Lung (tissue), 11 donors: ENCODE measurements at regions not wholly inside any gene's neighbourhood (a gene's known extent, or its start where the extent isn't known, plus 50 kb on each side); places are given as distances from the start of the nearest gene placed in this dataset.

ENCODE experiments used
- ATAC-seq: fragments of 200-7000 bp; cut with Tn5 transposase; one replicate; pipeline ENCODE4 v1.9.1; 2020; ENCODE audit warnings: moderate number of reproducible peaks; ENCODE audit not compliant: insufficient read depth, low FRiP score
- DNase-seq, 3 donors: peaks; one replicate each; pipeline ENCODE4 v3.0.0-alpha.2; 2013 to 2017
- H3K27ac ChIP-seq, 2 donors: one replicate each; pipeline ENCODE4 v1.5.1; 2013; ENCODE audit warnings: mild to moderate bottlenecking in 2 of 2, moderate library complexity in 2 of 2, control low read depth in 1 of 2, inconsistent platforms in 1 of 2, low read depth in 1 of 2, low read length in 1 of 2
- H3K27me3 ChIP-seq, 3 donors: one replicate each; pipeline ENCODE4 v1.5.1; 2013; ENCODE audit warnings: low read length in 2 of 3; ENCODE audit not compliant: control insufficient read depth in 3 of 3, insufficient read depth in 3 of 3
- H3K36me3 ChIP-seq, 4 donors: one replicate each; pipeline ENCODE4 v1.5.1; 2013; ENCODE audit warnings: low read length in 4 of 4, mild to moderate bottlenecking in 1 of 4, moderate library complexity in 1 of 4; ENCODE audit not compliant: control insufficient read depth in 4 of 4, insufficient read depth in 4 of 4
- H3K4me1 ChIP-seq, 5 donors: one replicate each; pipeline ENCODE4 v1.5.1; 2013; ENCODE audit warnings: low read length in 5 of 5, mild to moderate bottlenecking in 2 of 5, moderate library complexity in 1 of 5; ENCODE audit not compliant: control insufficient read depth in 5 of 5, insufficient read depth in 5 of 5
- H3K4me3 ChIP-seq: one replicate; pipeline ENCODE4 v1.5.1; 2013; ENCODE audit warnings: mild to moderate bottlenecking, control low read depth, moderate library complexity
- H3K9ac ChIP-seq, 2 donors: one replicate each; pipeline ENCODE4 v1.5.1; 2013; ENCODE audit warnings: low read length in 2 of 2, control low read depth in 1 of 2; ENCODE audit not compliant: insufficient read depth in 1 of 2
- H3K9me3 ChIP-seq, 4 donors: one replicate each; pipeline ENCODE4 v1.5.1; 2013; ENCODE audit warnings: low read length in 3 of 4, mild to moderate bottlenecking in 1 of 4, moderate library complexity in 1 of 4; ENCODE audit not compliant: control insufficient read depth in 4 of 4, insufficient read depth in 3 of 4
- WGBS, 2 donors: extraction: QIAGEN DNeasy Blood & Tissue Kit; methylation state at CpG; one replicate each; pipeline ENCODE4 v1.1.7; 2013; 5-methylcytosine and 5-hydroxymethylcytosine counted together
- TF ChIP-seq, protein P1 (sequence below): IDR thresholded peaks from 2 replicates; pipeline ENCODE4 v1.5.1; 2012; ENCODE audit warnings: mild to moderate bottlenecking; ENCODE audit errors: control extremely low read depth, extremely low read depth
- donor health status: control.
- donor health status: control.
- donor health status: Bipolar disorder and iron deficiency.
- donor health status: healthy.
- donor health status: DM: yes; HTN: yes; CAD: no.

DNA sequence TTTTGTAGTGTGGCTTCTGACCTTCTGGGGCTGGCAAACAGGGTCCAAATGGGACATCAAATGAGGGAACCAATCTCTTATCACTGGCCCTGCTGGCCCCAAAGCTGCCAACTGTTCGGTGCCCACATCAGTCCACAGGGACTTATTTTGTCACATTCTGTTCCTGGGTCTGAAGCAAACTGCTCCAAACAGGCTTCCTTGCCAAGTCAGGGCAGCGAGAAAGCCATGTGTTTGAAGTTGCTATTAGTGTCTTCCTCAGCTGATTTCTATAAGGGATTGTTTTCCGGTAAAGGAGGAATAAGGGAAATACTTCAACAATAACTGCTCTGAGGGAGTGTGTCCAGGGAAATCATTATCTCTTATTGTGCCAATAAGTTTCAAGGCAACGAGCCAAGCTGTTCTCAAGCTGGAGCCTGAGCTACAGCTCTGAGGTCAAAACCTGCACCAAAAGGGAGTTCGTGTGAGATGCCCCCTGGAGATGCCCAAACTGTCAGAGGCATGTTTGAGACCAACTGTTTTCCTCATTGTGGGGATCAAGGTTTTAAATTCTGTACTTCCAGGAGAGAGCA, 381.4 kb upstream of the PROX1 start:
- TF ChIP-seq, protein P1, sequence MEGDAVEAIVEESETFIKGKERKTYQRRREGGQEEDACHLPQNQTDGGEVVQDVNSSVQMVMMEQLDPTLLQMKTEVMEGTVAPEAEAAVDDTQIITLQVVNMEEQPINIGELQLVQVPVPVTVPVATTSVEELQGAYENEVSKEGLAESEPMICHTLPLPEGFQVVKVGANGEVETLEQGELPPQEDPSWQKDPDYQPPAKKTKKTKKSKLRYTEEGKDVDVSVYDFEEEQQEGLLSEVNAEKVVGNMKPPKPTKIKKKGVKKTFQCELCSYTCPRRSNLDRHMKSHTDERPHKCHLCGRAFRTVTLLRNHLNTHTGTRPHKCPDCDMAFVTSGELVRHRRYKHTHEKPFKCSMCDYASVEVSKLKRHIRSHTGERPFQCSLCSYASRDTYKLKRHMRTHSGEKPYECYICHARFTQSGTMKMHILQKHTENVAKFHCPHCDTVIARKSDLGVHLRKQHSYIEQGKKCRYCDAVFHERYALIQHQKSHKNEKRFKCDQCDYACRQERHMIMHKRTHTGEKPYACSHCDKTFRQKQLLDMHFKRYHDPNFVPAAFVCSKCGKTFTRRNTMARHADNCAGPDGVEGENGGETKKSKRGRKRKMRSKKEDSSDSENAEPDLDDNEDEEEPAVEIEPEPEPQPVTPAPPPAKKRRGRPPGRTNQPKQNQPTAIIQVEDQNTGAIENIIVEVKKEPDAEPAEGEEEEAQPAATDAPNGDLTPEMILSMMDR, result no peak
- H3K36me3 ChIP-seq, result no peaks in the 10 kb centered on the region
- 48 to 64% methylated on average over 5 of the region's 5 CpGs for WGBS, 2 donors

GRCh38 chr1:213613549-213613948, 374.2 kb upstream of the PROX1 start:
- no peak for DNase-seq
- peaks cover 0 to 7% (median 0%) of the 10 kb centered on the region in 4 donors for H3K9me3 ChIP-seq
- H3K36me3 ChIP-seq, result no peaks in the 10 kb centered on the region
- H3K4me3 ChIP-seq, result no peak overlapping the region
- no peak overlapping the region for H3K9ac ChIP-seq
- TF ChIP-seq, protein P1, result no peak
- WGBS, 2 donors, result 83 to 89% methylated on average over 2 of the region's 2 CpGs
- H3K27me3 ChIP-seq, result no peaks in the 10 kb centered on the region
- no peaks in the 10 kb centered on the region for H3K4me1 ChIP-seq
- ATAC-seq, result no peak
- H3K27ac ChIP-seq, result no peak overlapping the region

More for the DNA sequence above, 381.4 kb upstream of the PROX1 start:
- ATAC-seq, result no peak
- Histone ChIP-seq H3K4me1 (peaks cover 0 to 3% (median 0%) of the 10 kb centered on the region in 5 donors), H3K9me3 (no peaks in the 10 kb centered on the region), H3K4me3 (no peak overlapping the region), H3K27me3 (no peaks in the 10 kb centered on the region), H3K27ac (no peak overlapping the region), H3K9ac (no peak overlapping the region)
- peak in 1 of 3 donors; percentile 30 for DNase-seq

DNA sequence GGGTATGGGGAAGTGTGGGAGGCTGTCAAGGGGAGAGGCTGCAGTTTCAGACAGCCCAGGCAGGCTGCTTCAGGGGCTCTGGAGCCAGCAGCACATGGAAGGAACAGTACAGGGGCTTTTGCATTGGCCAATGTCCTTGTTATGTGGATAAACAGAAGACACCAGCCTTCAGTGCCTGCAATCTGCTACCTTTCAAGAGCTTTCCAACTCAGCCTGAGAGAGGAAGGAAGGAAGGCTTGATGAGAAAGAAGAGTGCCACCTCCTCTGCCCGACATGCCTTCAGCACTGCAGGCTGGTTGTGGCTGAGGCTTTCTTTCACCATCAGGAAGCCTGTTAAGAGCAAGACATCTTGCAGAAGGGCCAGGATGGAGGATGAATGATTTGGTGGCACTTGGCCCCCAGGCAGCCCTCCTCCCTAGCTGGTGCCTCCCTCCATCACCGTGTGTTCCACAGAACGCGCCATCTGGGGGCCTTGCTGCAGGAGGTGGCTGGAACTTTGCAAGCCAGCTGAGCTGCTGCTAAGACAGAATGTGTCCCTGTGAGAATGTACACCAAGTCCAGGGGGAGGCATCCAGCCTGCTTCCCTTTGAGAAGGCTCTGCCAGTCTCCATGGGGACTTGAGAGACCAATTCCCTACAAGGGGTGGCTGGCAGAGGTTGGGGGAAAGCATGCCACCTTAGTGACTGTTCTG, 372.4 kb upstream of the PROX1 start:
- Histone ChIP-seq H3K36me3 (no peaks in the 10 kb centered on the region), H3K4me3 (no peak overlapping the region), H3K9ac (no peak overlapping the region), H3K4me1 (no peaks in the 10 kb centered on the region), H3K27ac (no peak overlapping the region), H3K9me3 (peaks cover 0 to 7% (median 0%) of the 10 kb centered on the region in 4 donors), H3K27me3 (no peaks in the 10 kb centered on the region)
- no peak for DNase-seq
- 67 to 71% methylated on average over 4 of the region's 4 CpGs for WGBS, 2 donors
- TF ChIP-seq, protein P1, result no peak
- ATAC-seq, result no peak
